Loucy (cell line): ENCODE measurements at regions not wholly inside any gene's neighbourhood (a gene's known extent, or its start where the extent isn't known, plus 50 kb on each side); places are given as distances from the start of the nearest gene placed in this dataset.

Experiments
- EZH2phosphoT487 ChIP-seq: fragments of 200-600 bp; IDR thresholded peaks from 2 replicates; pipeline ENCODE4 v1.6.1; 2018; ENCODE audit warnings: antibody characterized with exemption, mild to moderate bottlenecking, moderate library complexity, borderline replicate concordance
- TF ChIP-seq, protein P1 (sequence below): fragments of 200-600 bp; sonication (generic); conservative IDR thresholded peaks from 2 replicates; pipeline ENCODE4 v1.5.1; 2014; ENCODE audit warnings: mild to moderate bottlenecking, antibody characterized with exemption, low read length

DNA sequence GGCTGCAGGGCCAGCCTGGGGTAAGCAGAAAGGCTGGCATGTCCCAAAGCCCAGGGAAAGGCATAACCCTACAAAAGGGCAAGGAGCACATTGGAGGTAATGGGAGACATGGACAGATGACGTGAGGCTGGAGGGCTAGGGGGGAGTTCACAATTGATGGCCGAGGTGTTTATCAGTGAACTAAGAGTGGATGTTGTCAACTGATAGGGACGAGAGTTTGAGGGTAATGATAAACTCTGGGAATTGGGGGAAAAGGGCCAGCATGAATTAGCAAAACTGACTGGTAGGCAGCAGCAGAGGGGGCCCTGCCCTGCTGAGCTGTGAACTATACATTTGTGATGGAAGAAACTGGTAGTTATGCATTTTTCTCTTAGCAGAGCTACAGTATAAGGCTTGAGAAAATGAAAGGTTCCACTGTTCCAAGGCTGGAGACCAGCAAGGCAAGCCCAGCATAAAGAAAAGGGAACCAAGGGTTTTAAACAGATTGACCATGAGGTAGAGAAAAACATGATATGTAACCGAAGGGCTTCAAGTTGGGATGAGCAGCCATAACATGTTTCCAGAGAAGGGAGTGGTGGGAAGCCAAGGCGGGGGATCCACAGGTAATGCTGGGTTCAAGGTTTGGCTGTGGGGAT lies 98.1 kb upstream of the MLN start:
- TF ChIP-seq, protein P1, sequence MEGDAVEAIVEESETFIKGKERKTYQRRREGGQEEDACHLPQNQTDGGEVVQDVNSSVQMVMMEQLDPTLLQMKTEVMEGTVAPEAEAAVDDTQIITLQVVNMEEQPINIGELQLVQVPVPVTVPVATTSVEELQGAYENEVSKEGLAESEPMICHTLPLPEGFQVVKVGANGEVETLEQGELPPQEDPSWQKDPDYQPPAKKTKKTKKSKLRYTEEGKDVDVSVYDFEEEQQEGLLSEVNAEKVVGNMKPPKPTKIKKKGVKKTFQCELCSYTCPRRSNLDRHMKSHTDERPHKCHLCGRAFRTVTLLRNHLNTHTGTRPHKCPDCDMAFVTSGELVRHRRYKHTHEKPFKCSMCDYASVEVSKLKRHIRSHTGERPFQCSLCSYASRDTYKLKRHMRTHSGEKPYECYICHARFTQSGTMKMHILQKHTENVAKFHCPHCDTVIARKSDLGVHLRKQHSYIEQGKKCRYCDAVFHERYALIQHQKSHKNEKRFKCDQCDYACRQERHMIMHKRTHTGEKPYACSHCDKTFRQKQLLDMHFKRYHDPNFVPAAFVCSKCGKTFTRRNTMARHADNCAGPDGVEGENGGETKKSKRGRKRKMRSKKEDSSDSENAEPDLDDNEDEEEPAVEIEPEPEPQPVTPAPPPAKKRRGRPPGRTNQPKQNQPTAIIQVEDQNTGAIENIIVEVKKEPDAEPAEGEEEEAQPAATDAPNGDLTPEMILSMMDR: no peak
- no peak for TF ChIP-seq EZH2phosphoT487
